D341Med (cell line): ENCODE measurements at regions not wholly inside any gene's neighbourhood (a gene's known extent, or its start where the extent isn't known, plus 50 kb on each side); places are given as distances from the start of the nearest gene placed in this dataset.

Experiments
- DNase-seq: peaks from one replicate; pipeline ENCODE4 v3.0.0; 2012; ENCODE audit warnings: low spot score

GRCh38 chr16:73251608-73252007 is 203.7 kb upstream of the ZFHX3 start:
- DNase-seq: no peak

DNA sequence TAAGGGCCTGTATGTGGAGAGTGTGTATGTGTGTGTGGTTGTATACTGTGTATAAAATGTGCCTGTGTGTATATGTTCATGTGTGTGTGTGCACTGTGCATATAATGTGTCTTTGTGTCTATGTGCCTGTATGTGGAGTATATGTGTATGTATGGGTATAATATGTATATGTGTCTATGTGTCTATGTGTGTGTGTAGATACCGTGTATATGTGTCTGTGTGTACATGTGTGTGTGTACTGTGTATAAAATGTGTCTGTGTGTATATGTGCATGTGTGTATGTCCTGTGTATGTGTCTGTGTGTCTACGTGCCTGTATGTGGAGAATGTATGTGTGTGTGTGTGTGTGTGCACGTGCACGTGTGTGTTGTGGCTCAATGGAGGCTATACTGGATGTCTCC is 200.4 kb upstream of the ZFHX3 start:
- no peak for DNase-seq

GRCh38 chr16:73240920-73241319 is 193.0 kb upstream of the ZFHX3 start:
- no peak for DNase-seq

DNA sequence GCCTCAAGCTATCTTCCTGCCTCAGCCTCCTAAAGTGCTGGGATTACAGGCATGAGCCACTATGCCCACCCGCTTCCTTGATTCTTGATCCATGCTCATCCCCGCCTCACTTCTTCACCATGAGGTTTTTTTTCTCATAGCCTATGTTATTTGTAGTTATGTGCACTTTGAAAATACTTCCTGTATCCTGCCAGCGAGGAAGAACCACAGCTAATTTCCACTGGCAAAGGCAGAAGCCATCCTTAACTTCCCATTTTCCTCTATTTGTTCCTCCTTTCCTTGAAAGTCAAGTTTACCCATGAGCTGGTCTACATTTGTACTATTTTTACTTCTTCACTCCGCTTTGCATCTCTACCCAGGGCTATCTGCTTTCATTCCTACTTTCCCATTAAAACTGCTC is 189.7 kb upstream of the ZFHX3 start:
- no peak for DNase-seq

DNA sequence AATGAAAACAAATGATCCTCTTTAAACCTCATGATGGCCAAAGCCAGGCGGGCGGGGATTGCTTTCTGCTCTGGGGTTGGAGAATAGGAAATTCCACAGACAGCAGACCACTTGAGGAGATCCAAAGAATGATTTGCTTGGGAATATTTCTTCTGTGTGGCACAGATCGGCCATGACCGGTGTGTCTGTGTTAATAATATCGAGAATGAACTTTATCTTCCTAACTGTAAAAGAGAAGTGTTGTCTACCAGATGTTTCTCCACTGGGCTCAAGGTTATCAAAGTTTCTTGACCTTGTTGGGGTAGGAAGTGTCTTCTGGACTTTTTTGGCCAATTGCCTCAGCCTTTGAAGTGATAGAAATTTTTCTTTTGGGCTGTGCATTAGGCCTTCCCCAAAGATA is 186.6 kb upstream of the ZFHX3 start:
- DNase-seq: no peak

DNA sequence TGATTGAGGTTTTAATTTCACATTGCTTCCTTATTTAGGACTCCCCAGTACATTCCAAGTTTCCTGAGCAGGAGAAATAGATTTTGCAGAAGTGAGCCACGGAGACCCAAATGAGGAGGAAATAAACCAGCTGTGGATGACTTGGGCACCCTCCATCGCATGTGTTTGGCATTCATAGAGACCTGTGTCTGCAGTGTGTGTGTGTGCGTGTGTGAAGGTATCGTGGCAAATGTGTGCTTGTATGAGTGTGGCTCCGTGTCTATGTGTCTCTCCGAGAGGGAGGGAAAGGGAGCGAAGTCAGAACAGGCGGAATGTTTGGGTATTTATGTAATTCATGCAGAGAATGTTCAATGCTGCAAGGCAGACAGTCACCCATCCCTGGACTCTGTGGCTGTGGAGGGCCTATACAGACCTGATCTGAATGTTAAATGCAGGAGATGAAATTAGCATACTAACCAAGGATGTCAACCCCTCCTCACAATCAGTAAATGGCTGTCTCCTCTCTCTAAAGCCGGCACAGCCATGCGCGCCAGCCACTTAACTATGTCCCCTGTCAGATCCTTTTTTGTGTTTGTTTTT is 186.0 kb upstream of the ZFHX3 start:
- no peak for DNase-seq

DNA sequence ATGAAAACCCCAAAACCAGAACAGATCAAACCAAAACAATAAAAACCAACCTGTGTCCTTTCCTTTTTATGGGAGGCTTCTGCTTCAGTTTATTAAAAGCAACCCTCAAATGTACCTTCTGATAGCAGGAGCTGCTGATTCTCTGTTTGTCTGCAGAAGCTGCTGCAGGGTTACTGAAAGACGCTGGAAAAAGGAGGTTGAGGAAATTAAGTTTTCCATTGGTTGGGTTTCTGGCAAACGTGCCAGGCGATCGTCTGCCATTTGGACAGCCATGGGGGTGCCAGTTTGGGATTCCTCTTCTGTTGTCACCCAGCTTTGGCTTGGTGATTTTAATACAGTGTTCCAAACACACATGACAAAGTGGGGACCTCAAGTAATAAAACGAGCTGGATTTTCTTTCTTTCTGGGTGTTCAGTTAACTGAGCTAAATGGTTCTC is 185.4 kb upstream of the ZFHX3 start:
- no peak for DNase-seq

- DNase-seq: no peak
Observed at GRCh38 chr16:73232555-73233328, 184.8 kb upstream of the ZFHX3 start.

- DNase-seq: no peak
Observed at GRCh38 chr16:73231944-73232554, 184.1 kb upstream of the ZFHX3 start.

GRCh38 chr16:73231379-73231778 is 183.5 kb upstream of the ZFHX3 start:
- DNase-seq: no peak

DNA sequence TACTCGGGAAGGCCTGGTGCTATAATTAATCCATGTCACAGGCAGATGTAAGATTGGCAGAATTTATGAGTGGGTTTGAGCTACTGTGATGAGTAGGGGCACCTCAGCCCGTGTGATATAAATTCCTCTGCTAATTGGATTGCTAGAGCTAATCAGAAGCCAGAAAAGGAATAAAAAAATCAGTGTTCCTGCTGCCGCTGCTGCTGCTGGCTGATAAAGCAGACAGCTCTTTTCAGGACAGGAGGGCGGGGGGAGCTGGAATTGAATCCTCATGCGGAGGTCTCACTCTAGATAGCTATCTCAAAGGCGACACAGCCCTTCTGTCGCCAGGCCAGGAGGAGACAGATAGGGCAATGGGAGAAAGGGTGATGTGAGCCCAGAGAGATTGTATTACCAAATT is 182.7 kb upstream of the ZFHX3 start:
- DNase-seq: no peak

GRCh38 chr16:73228649-73229048 is 180.7 kb upstream of the ZFHX3 start:
- DNase-seq: no peak

DNA sequence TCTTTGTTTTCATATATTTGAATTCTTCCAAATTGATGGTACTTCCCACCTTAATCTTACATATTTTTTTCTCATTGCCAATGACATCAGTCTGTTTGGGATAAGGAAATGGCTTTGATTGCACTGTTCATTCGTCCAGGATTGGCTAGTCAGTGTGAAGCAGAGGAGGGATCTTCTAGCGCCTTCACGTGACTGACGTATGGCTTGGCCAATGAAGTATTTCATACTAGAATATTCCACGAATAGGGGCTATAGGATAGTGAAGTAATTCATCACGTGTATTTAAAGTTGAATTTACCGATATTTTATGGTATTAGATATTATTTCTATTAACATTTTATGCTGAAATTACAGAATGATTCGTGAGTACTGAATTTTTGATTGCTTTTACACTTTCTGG is 178.7 kb upstream of the ZFHX3 start:
- no peak for DNase-seq

DNA sequence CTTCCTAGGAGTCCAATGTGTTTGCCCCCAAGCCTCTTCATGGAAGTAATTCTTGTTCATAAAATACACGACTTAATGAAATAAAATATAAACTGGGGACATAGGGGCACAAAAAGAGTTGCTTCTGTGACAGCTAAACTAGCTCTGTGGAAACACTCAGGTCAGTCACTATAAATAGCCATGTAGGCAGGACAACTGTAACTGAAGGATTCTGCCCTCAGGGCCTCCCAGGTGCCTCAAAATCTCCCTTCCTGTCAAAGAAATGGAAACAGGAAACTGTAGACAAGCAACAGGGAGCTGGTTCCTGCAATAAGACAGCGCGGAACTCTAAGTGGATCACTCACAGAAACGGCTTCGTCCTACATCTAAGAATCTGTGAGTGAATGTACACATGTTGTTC is 178.1 kb upstream of the ZFHX3 start:
- no peak for DNase-seq

DNA sequence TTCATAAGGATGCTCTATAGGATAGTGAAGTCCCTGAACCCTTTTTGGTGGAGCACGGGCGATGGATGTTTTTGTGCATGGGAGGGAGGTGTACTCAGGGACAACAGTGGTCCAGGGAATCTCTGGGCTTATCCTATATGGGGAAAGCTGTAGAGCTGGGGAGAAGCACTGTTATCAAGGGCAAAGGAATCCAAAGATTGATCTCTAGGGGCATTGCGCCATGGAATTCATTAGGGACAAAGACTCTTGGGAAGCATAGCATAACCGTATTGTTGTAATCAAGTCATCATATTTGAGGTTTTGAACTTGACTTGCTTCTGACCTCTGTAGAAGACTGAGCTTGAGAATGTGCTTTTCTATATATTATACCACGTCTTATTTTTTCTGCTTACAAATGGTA is 172.9 kb upstream of the ZFHX3 start:
- DNase-seq: no peak

DNA sequence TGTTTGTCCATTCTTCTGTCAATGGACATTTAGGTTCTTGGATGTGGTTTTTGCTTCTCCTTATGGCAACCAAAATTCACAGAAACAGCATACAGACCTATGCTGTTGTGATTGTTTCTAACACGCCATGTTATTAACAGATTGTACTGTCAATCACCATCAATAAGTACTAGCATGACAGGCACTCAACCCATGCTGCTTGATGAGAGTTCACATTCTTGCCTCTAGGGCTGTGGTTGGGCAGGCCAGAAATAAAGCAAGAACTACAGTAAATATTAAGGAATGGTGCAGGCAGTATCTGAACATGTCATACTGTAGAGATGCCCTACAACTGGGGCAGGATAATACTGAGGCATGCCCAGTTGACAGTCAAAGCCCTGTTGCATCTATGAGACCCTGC is 171.2 kb upstream of the ZFHX3 start:
- DNase-seq: no peak

GRCh38 chr16:73217654-73218053 is 169.7 kb upstream of the ZFHX3 start:
- DNase-seq: no peak

GRCh38 chr16:73216932-73217331 is 169.0 kb upstream of the ZFHX3 start:
- no peak for DNase-seq

DNA sequence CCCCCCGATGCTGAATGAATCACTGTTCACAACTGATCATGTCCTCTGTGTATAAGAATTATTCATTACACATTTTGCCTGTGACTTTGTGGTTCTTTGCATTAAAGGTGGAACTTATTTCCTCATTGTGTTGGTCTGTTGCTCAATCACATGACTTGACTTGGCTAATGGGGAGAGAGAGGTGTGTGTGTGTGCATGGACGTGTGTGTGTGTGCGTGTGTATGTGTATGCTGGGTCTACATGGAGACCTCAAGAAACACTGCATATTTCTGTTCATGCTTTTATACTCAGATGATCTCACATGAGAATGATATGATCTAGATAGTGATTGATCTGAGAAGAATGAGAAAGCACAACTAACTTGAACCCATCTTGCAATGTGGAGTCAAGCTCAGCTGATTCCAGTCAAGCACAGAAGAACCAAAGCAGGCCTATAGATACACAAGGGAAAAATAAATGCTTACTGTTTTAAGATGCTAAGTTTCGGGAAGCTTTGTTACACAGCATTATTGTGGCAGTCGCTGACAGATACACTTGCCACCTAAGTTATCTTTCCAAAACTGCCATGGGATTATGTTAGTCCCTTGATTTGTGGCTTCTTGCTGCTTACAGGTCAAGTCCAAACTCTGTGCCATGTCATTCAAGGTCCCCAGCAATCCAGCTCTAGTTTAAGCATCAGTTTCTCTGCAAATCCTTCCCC is 167.9 kb upstream of the ZFHX3 start:
- no peak for DNase-seq

DNA sequence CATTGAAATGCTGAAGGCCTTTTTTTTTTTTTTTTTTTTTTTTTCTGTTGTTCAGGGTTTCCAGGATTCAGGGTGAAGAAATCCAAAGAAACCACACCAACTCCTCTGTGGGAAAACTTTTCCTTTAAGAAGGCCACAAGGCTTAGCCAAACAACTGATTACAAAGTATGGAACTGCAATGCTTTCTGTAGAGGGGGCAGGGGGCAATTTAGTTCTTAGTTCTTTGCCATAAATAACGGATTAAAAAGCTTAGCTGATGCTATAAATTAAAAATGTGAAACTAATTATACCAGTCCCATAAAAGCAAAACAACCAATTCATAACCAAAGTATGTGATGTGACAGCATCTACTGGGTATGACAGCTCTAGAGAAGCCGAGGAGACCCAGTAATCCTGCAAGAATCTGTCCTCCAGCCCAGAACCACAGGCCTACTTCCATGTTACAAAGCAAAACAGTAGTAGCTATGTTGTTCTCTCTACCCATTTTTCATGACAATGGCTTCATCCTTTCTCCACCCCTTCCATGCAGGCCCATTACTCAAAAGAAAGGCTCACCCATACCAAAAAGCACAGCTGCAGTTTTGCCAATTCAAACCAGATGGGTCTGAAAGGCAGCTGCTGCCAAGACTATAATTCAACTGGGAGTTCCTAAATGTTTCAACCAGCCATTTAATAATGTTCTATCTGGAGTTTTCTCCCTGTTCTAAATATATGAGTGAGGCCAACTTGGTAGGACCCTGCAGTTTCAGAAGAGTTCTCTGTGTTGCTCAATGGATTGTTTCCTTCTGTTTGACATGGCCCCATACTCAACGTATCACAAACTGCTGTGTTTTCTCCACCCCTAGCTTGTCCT is 167.1 kb upstream of the ZFHX3 start:
- no peak for DNase-seq

- DNase-seq: no peak
Observed at GRCh38 chr16:73213732-73214455, 166.0 kb upstream of the ZFHX3 start.
